ENCODE measurements at regions not wholly inside any gene's neighbourhood (a gene's known extent, or its start where the extent isn't known, plus 50 kb on each side); places are given as distances from the start of the nearest gene placed in this dataset.

GRCh38 chr1:30323841-30324240 lies 399.5 kb downstream of the MATN1 start:
- TF ChIP-seq SNAI2 (CRISPR knock-in tag; IDR thresholded peaks at IDR 0.05) (no peak), BACH2 (CRISPR knock-in tag; IDR thresholded peaks at IDR 0.05; ENCODE audit: borderline replicate concordance) (no peak), ZC3H10 (CRISPR knock-in tag; IDR thresholded peaks at IDR 0.05) (no peak), PPARA (CRISPR knock-in tag; IDR thresholded peaks at IDR 0.05; ENCODE audit: borderline replicate concordance) (no peak), ARNTL (CRISPR knock-in tag; IDR thresholded peaks at IDR 0.05; ENCODE audit: borderline replicate concordance, low read depth) (no peak), ZNF8 (CRISPR knock-in tag; IDR thresholded peaks at IDR 0.05) (no peak)
- TF ChIP-seq, protein P1, sequence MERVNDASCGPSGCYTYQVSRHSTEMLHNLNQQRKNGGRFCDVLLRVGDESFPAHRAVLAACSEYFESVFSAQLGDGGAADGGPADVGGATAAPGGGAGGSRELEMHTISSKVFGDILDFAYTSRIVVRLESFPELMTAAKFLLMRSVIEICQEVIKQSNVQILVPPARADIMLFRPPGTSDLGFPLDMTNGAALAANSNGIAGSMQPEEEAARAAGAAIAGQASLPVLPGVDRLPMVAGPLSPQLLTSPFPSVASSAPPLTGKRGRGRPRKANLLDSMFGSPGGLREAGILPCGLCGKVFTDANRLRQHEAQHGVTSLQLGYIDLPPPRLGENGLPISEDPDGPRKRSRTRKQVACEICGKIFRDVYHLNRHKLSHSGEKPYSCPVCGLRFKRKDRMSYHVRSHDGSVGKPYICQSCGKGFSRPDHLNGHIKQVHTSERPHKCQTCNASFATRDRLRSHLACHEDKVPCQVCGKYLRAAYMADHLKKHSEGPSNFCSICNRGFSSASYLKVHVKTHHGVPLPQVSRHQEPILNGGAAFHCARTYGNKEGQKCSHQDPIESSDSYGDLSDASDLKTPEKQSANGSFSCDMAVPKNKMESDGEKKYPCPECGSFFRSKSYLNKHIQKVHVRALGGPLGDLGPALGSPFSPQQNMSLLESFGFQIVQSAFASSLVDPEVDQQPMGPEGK (CRISPR knock-in tag; IDR thresholded peaks at IDR 0.05; ENCODE audit: borderline replicate concordance), result no peak
- no peak; the same call in 2 of the 3 replicates for ATAC-seq

DNA sequence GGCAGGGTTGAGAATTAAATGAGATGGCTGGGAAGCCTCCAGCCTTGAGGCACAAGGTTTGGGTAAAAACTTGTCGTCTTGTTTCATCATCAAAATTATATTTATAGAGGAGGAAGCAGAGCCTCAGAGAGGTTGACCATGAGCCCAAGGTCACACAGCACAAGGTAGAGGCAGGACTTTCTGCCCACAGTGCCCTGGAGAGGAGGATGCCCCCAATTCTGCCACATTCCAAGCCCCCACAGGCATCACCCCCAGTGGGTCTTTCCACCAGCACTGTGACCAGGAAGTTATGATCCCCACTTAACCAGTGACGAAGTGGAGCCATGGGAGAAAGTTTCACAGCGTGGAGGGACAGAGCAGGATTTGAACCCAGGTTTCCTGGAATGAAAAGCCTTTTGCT lies 400.0 kb downstream of the MATN1 start:
- ATAC-seq, result no peak
- TF ChIP-seq ZFP3 (CRISPR knock-in tag; IDR thresholded peaks at IDR 0.05), result no peak
- no peak for TF ChIP-seq ZC3H10 (CRISPR knock-in tag; IDR thresholded peaks at IDR 0.05)
- TF ChIP-seq SNAI2 (CRISPR knock-in tag; IDR thresholded peaks at IDR 0.05), result no peak
- TF ChIP-seq ZFP30 (CRISPR knock-in tag; IDR thresholded peaks at IDR 0.05), result no peak
- TF ChIP-seq OSR1 (CRISPR knock-in tag; IDR thresholded peaks at IDR 0.05), result no peak
- TF ChIP-seq POU6F1 (CRISPR knock-in tag; IDR thresholded peaks at IDR 0.05; ENCODE audit: borderline replicate concordance, low read depth), result no peak
- TF ChIP-seq CSRNP3 (CRISPR knock-in tag; IDR thresholded peaks at IDR 0.05), result no peak
- TF ChIP-seq RARB (CRISPR knock-in tag; IDR thresholded peaks at IDR 0.05), result no peak
- TF ChIP-seq TCF4 (CRISPR knock-in tag; IDR thresholded peaks at IDR 0.05; ENCODE audit: borderline replicate concordance), result no peak

DNA sequence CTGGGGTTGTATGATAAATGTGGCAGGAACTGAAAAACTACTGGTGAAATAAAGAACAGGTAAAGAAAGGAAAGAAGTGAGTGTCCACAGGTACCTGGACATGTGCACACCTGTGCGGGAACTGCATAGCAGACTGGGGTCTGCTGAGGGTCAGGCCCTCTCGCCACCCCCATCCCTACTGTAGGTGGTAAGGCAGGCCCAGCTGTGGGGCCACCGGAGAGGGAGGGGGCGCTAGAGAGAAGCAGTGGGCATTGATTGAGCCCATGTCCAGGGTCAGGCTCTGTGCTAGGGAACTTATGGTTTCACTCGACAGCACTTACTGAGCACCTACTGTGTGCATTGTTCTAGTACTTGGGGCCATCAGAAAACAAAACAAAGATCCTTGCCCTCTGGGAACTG lies 400.5 kb downstream of the MATN1 start:
- TF ChIP-seq SNAI2 (CRISPR knock-in tag; IDR thresholded peaks at IDR 0.05), result no peak
- no peak for ATAC-seq

DNA sequence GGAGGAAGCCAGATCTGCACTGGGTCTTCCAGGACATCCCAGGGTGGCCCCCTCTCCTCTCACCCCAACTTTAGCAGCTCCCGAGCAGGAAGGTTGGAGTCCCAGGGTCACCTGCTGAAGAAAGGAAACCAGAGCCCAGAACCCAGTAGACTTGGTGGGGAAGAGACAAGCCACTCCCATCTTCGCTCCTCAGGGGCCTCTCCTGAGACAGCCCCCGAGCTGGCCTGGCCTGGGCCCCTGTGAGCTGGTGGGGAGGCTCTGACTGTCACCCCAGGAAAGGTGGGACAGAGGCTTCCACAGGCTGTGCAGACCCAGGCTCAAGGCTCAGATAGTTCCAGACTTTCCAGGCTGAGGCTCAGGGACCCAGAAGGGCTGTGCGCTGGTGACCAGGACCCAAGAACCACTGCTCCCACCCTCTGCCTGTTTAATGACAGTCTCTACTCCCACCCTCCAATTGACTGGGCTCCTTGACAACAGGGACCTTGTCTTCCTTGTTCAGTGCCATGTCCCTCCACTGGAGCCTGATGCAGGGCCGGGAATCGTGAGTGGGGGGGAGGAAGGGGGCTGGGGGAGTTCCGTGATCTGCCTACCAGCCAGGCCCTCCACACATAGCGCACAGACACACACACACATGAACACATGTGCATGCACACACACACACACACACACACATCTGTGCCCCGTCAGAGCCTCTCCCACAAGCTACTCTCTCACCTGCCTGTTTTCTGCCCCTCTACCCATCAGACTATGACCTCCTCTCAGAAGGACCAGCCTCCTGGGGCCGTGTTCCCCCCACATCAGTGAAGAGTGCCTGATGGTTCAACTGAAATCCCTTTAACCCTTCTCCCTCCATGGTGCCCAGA lies 401.2 kb downstream of the MATN1 start:
- TF ChIP-seq ESRRG (CRISPR knock-in tag; IDR thresholded peaks at IDR 0.05) (no peak), RARB (CRISPR knock-in tag; IDR thresholded peaks at IDR 0.05) (no peak), CSDC2 (CRISPR knock-in tag; IDR thresholded peaks at IDR 0.05) (no peak), ZNF565 (CRISPR knock-in tag; conservative IDR thresholded peaks at IDR 0.05; ENCODE audit: low read depth) (no peak), ZFP3 (CRISPR knock-in tag; IDR thresholded peaks at IDR 0.05) (no peak), OSR1 (CRISPR knock-in tag; IDR thresholded peaks at IDR 0.05) (no peak), ISL1 (CRISPR knock-in tag; IDR thresholded peaks at IDR 0.05) (no peak), POU6F1 (CRISPR knock-in tag; IDR thresholded peaks at IDR 0.05; ENCODE audit: borderline replicate concordance, low read depth) (no peak), TCF4 (CRISPR knock-in tag; IDR thresholded peaks at IDR 0.05; ENCODE audit: borderline replicate concordance) (no peak), GLIS3 (CRISPR knock-in tag; IDR thresholded peaks at IDR 0.05) (no peak)
- TF ChIP-seq, protein P2, sequence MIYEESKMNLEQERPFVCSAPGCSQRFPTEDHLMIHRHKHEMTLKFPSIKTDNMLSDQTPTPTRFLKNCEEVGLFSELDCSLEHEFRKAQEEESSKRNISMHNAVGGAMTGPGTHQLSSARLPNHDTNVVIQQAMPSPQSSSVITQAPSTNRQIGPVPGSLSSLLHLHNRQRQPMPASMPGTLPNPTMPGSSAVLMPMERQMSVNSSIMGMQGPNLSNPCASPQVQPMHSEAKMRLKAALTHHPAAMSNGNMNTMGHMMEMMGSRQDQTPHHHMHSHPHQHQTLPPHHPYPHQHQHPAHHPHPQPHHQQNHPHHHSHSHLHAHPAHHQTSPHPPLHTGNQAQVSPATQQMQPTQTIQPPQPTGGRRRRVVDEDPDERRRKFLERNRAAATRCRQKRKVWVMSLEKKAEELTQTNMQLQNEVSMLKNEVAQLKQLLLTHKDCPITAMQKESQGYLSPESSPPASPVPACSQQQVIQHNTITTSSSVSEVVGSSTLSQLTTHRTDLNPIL (CRISPR knock-in tag; IDR thresholded peaks at IDR 0.05; ENCODE audit: low read depth), result no peak
- no peak for ATAC-seq
